ENCODE measurements at regions not wholly inside any gene's neighbourhood (a gene's known extent, or its start where the extent isn't known, plus 50 kb on each side); places are given as distances from the start of the nearest gene placed in this dataset.

DNA sequence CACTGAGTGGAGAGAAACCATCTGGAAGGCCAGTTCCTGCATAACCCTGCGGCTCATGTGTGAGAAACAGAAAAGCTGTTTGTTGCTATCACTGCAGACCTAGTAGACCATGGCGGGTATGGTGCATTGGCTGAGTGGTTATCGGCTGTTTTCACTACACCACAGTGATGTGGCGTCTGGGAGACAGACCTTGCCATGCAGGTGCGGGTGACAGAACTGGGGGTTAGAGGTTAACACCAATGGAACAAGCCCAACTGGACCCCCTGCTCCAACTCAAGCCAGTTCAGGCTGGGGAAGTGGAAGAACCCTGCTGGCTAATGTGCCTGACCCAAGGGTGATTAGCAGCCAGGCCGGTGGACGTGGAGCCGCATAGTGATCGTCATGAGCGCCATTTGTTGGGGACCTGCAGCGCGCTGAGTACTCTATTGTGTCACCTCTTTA lies 91.9 kb downstream of the IRF8 start (continued):
- TF ChIP-seq EP300 (IDR thresholded peaks at IDR 0.05; ENCODE audit: borderline replicate concordance in 1 of 2, control insufficient read depth in 1 of 2, low read depth in 2 of 2, low read length in 2 of 2) (0 out of 4 replicates have a peak, but pooled peaks of 1 of the 2 experiments have one; percentile 11), FOS (IDR thresholded peaks at IDR 0.05; ENCODE audit: borderline replicate concordance, extremely low read depth, insufficient read length) (no peak), MTA3 (IDR thresholded peaks at IDR 0.05; ENCODE audit: borderline replicate concordance, low read length) (no peak), POLR2A (IDR thresholded peaks at IDR 0.05; ENCODE audit: low read depth, low read length) (0 out of 2 replicates have a peak, but pooled peaks have one; percentile 15), JUND (IDR thresholded peaks at IDR 0.05; ENCODE audit: low read depth, low read length) (no peak), SREBF2 (IDR thresholded peaks at IDR 0.05; ENCODE audit: low read length) (no peak), CUX1 (IDR thresholded peaks at IDR 0.05; ENCODE audit: insufficient replicate concordance, low read depth, low read length) (no peak), CBFB (IDR thresholded peaks at IDR 0.05; ENCODE audit: low read depth) (peak; percentile 78; the same call in 1 of the 2 replicates), MLLT1 (IDR thresholded peaks at IDR 0.05) (peak; percentile 79), SUPT20H (IDR thresholded peaks at IDR 0.05; ENCODE audit: borderline replicate concordance, control insufficient read depth, low read depth, low read length) (no peak), TCF3 (IDR thresholded peaks at IDR 0.05; ENCODE audit: borderline replicate concordance, insufficient read depth, low read depth, low read length) (0 out of 2 replicates have a peak, but pooled peaks have one; percentile 62), EED (IDR thresholded peaks at IDR 0.05; ENCODE audit: low read depth) (peak; percentile 41; the same call in 1 of the 2 replicates), BACH1 (IDR thresholded peaks at IDR 0.05; ENCODE audit: borderline replicate concordance) (no peak), FOXM1 (IDR thresholded peaks at IDR 0.05; ENCODE audit: low read depth, low read length) (no peak), POLR2AphosphoS5 (IDR thresholded peaks at IDR 0.05; ENCODE audit: low read length) (peak; percentile 39; the same call in 1 of the 2 replicates), EZH2 (IDR thresholded peaks at IDR 0.05; ENCODE audit: borderline replicate concordance, control insufficient read depth, low read depth, low read length) (no peak), HDAC2 (IDR thresholded peaks at IDR 0.05) (no peak), LARP7 (IDR thresholded peaks at IDR 0.05) (no peak), KLF5 (IDR thresholded peaks at IDR 0.05; ENCODE audit: partially characterized antibody) (no peak), BMI1 (IDR thresholded peaks at IDR 0.05; ENCODE audit: borderline replicate concordance) (no peak)
- TF ChIP-seq, protein P1, sequence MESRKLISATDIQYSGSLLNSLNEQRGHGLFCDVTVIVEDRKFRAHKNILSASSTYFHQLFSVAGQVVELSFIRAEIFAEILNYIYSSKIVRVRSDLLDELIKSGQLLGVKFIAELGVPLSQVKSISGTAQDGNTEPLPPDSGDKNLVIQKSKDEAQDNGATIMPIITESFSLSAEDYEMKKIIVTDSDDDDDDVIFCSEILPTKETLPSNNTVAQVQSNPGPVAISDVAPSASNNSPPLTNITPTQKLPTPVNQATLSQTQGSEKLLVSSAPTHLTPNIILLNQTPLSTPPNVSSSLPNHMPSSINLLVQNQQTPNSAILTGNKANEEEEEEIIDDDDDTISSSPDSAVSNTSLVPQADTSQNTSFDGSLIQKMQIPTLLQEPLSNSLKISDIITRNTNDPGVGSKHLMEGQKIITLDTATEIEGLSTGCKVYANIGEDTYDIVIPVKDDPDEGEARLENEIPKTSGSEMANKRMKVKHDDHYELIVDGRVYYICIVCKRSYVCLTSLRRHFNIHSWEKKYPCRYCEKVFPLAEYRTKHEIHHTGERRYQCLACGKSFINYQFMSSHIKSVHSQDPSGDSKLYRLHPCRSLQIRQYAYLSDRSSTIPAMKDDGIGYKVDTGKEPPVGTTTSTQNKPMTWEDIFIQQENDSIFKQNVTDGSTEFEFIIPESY (IDR thresholded peaks at IDR 0.05): peak; percentile 72; the same call in 1 of the 2 replicates

Measured in GM12878 (cell line).